K562 (cell line): ENCODE measurements at regions not wholly inside any gene's neighbourhood (a gene's known extent, or its start where the extent isn't known, plus 50 kb on each side); places are given as distances from the start of the nearest gene placed in this dataset.
A peak's percentile ranks its signal among the peaks of the same experiment; 100 is the strongest.

ENCODE experiments used
- ATAC-seq: fragments of 200-7000 bp; cut with Tn5 transposase; 3 replicates; pipeline ENCODE4 v1.9.1; 2020; ENCODE audit warnings: moderate library complexity
- BruUV-seq: library from RNA; stranded (reverse); fragments of 400-500 nt; replicated peaks from 2 replicates; lab custom pipeline; 2021; lab: Mats Ljungman, UMichigan
- CTCF ChIA-PET: fragments of 300-600 bp; formaldehyde crosslinking; extraction: SDS; loops from one replicate; lab custom pipeline; 2021; ENCODE audit warnings: low intra/inter-chr PET ratio; lab: Yijun Ruan, JAX
- POLR2A ChIA-PET: fragments of 300-600, 350-650 bp; sonication (Branson Sonifier 250); formaldehyde crosslinking; extraction: SDS; loops from one replicate; lab custom pipeline; 2021; ENCODE audit warnings: antibody characterized with exemption, inconsistent platforms; lab: Yijun Ruan, JAX
- DNase-seq, 4 experiments: peaks; one replicate each; pipeline versions ENCODE4 v3.0.0 to v3.0.0-alpha.2; 2011 to 2018; ENCODE audit warnings: low spot score in 3 of 4, mixed read lengths in 3 of 4; ENCODE audit errors: extremely low read depth in 1 of 4
- FAIRE-seq: peaks from 2 replicates; lab custom pipeline; 2011; peaks lifted over from hg19 to GRCh38; lab: Jason Lieb, UNC
- H2AFZ ChIP-seq: 2 replicates; pipeline ENCODE4 v1.6.0; 2011; ENCODE audit warnings: low read depth, low read length, control low read depth, inconsistent platforms
- H3K27ac ChIP-seq: fragments of 200-600 bp; 3 replicates; pipeline ENCODE4 v1.8.0; 2011; ENCODE audit warnings: low read depth, mild to moderate bottlenecking, control low read depth, inconsistent platforms, low read length, moderate library complexity, mixed read lengths; ENCODE audit errors: extremely low read depth
- H3K27me3 ChIP-seq, 2 experiments: fragments of 300-600 bp in 1 of 2; 2 replicates in 1 of 2; 3 replicates in 1 of 2; pipeline versions ENCODE4 v1.6.0 to v1.8.0; 2011; ENCODE audit warnings: inconsistent platforms in 2 of 2, low read length in 2 of 2, mild to moderate bottlenecking in 1 of 2, mixed read lengths in 1 of 2, moderate library complexity in 1 of 2; ENCODE audit not compliant: control insufficient read depth in 2 of 2, insufficient read depth in 2 of 2
- H3K36me3 ChIP-seq: fragments of 300-600 bp; 3 replicates; pipeline ENCODE4 v1.8.0; 2011; ENCODE audit warnings: mild to moderate bottlenecking, low read length, inconsistent platforms; ENCODE audit not compliant: control insufficient read depth, insufficient read depth
- H3K4me1 ChIP-seq, 2 experiments: fragments of 200-600 bp in 1 of 2; replicated peaks in 1 of 2; 2 replicates in 1 of 2; 3 replicates in 1 of 2; pipeline versions ENCODE4 v1.5.1 to v1.8.0; 2011; ENCODE audit warnings: inconsistent platforms in 2 of 2, low read length in 2 of 2, mild to moderate bottlenecking in 1 of 2, mixed read lengths in 1 of 2, moderate library complexity in 1 of 2; ENCODE audit not compliant: control insufficient read depth in 2 of 2, insufficient read depth in 2 of 2
- H3K4me2 ChIP-seq: 2 replicates; pipeline ENCODE4 v1.6.1; 2011; ENCODE audit warnings: low read length, control low read depth, inconsistent platforms, mixed read lengths; ENCODE audit not compliant: insufficient read depth
- H3K4me3 ChIP-seq: fragments of 200-600 bp; sonication (generic), shearing (Covaris generic); 2 replicates; pipeline ENCODE4 v1.5.1; 2016; ENCODE audit warnings: control low read depth, inconsistent platforms
- H3K79me2 ChIP-seq: fragments of 200-600 bp; 3 replicates; pipeline ENCODE4 v1.8.0; 2011; ENCODE audit warnings: low read length, inconsistent platforms; ENCODE audit not compliant: control insufficient read depth, insufficient read depth
- H3K9ac ChIP-seq, 2 experiments: 2 replicates each; pipeline versions ENCODE4 v1.6.0 to v1.6.1; 2011; ENCODE audit warnings: low read depth in 2 of 2, low read length in 2 of 2, control low read depth in 1 of 2, inconsistent platforms in 1 of 2, mild to moderate bottlenecking in 1 of 2, mixed read lengths in 1 of 2; ENCODE audit not compliant: insufficient read depth in 1 of 2
- H3K9me1 ChIP-seq: one replicate; pipeline ENCODE4 v1.6.0; 2011; ENCODE audit warnings: inconsistent platforms, mild to moderate bottlenecking, low read length, moderate library complexity; ENCODE audit not compliant: control insufficient read depth, insufficient read depth
- H3K9me3 ChIP-seq: replicated peaks from 2 replicates; pipeline ENCODE4 v1.5.1; 2011; ENCODE audit warnings: low read depth, low read length, inconsistent platforms; ENCODE audit not compliant: control insufficient read depth, insufficient read depth
- H4K20me1 ChIP-seq: replicated peaks from 2 replicates; pipeline ENCODE4 v1.6.1; 2011; ENCODE audit warnings: low read length, inconsistent platforms, mixed read lengths; ENCODE audit not compliant: control insufficient read depth, insufficient read depth
- CBX3 ChIP-seq, 2 experiments: IDR thresholded peaks; 1 replicate in 1 of 2; 2 replicates in 1 of 2; pipeline ENCODE4 v1.6.1; 2012; ENCODE audit warnings: inconsistent platforms in 2 of 2, low read length in 2 of 2, borderline replicate concordance in 1 of 2, control low read depth in 1 of 2
- ETV6 ChIP-seq, 3 experiments: fragments of 150-350 bp in 1 of 3; sonication (generic) in 1 of 3; formaldehyde crosslinking in 1 of 3; IDR thresholded peaks; 2 replicates each; pipeline versions ENCODE4 v1.6.1 to v1.8.0; 2014 to 2022; ENCODE audit warnings: borderline replicate concordance in 2 of 3, low read depth in 2 of 3, antibody characterized with exemption in 1 of 3, low read length in 1 of 3, mild to moderate bottlenecking in 1 of 3, missing genetic modification reagents in 1 of 3
- PURB ChIP-seq: sonication (generic); formaldehyde crosslinking; IDR thresholded peaks from 2 replicates; pipeline ENCODE4 v1.9.0; 2021; ENCODE audit warnings: low read depth, mild to moderate bottlenecking, missing genetic modification reagents
- RFX1 ChIP-seq: fragments of 450-650 bp; IDR thresholded peaks from 2 replicates; pipeline ENCODE4 v1.6.1; 2016; ENCODE audit warnings: mild to moderate bottlenecking, moderate library complexity
- SMARCA4 ChIP-seq: fragments of 450-650 bp; IDR thresholded peaks from 2 replicates; pipeline ENCODE4 v1.6.1; 2016
- ZNF140 ChIP-seq: fragments of 250-450 bp; sonication (Bioruptor Pico); IDR thresholded peaks from 2 replicates; pipeline ENCODE4 v1.8.0; 2021; ENCODE audit warnings: moderate library complexity, mild to moderate bottlenecking, inconsistent platforms
- ZNF224 ChIP-seq: sonication (generic); formaldehyde crosslinking; IDR thresholded peaks from 2 replicates; pipeline ENCODE4 v1.8.0; 2022; ENCODE audit warnings: mild to moderate bottlenecking, missing genetic modification reagents
- ZNF561 ChIP-seq: fragments of 450-650 bp; formaldehyde crosslinking; conservative IDR thresholded peaks from 2 replicates; pipeline ENCODE4 v1.4.0; 2020; ENCODE audit warnings: mild to moderate bottlenecking, moderate library complexity
- WGBS: fragments of 100-300 bp; shearing (Covaris generic); methylation state at CpG from one replicate; pipeline ENCODE4 v1.1.6; 2016; ENCODE audit warnings: low coverage, mixed read lengths; ENCODE audit not compliant: insufficient coverage; ENCODE audit errors: missing lambda C conversion rate; 5-methylcytosine and 5-hydroxymethylcytosine counted together
- in situ Hi-C: fragments of 300-500 bp; cut with MboI; formaldehyde crosslinking; loops from 4 replicates; pipeline ENCODE4 v1.15.0; 2018; ENCODE audit warnings: inconsistent platforms, mixed read lengths
- intact Hi-C: fragments of 100-400 bp; cut with micrococcal nuclease; formaldehyde crosslinking; loops from 2 replicates; pipeline ENCODE4 v1.14.2; 2022

GRCh38 chr2:9694661-9695234 is 64.0 kb upstream of the YWHAQ start:
- in situ Hi-C loops (no loop called here), intact Hi-C loops (no loop called here)
- no peak for DNase-seq
- ATAC-seq: no peak
- Histone ChIP-seq H3K27ac (no peak overlapping the region; the same call in 1 of the 3 replicates), H3K27me3 (no peaks in the 10 kb centered on the region), H3K9me1 (no peaks in the 10 kb centered on the region), H3K36me3 (no peaks in the 10 kb centered on the region), H3K4me3 (no peak overlapping the region)
- ChIA-PET POLR2A (interaction anchor here (0.6 to 1.6 kb wide), 4 partner anchors 8 to 19 kb away, joined by 3 to 6 read pairs (median 3); no protein-coding TSS in a partner anchor), CTCF (no interaction called here)
- BruUV-seq: no TSS peak
- 68% methylated on average over 11 of the region's 17 CpGs for WGBS
- TF ChIP-seq ZNF561 (CRISPR knock-in tag): no peak
- TF ChIP-seq ZNF224: no peak
- no peak for TF ChIP-seq ZNF140 (CRISPR knock-in tag)
- no peak for TF ChIP-seq CBX3 (IDR thresholded peaks at IDR 0.05; ENCODE audit: borderline replicate concordance in 1 of 2, low read length in 2 of 2)
- TF ChIP-seq, all 486 proteins: peak for 0
- H3K4me2 ChIP-seq: peak overlapping the region; percentile 56
- peak overlapping the region; percentile 80 for H2AFZ ChIP-seq
- H4K20me1 ChIP-seq: no peaks in the 10 kb centered on the region
- H3K79me2 ChIP-seq: no peaks in the 10 kb centered on the region
- FAIRE-seq: no peak
- H3K9me3 ChIP-seq: no peaks in the 10 kb centered on the region
- H3K9ac ChIP-seq: peak overlapping the region; percentile 18 to 60; a peak in 2 of 4 replicates
- H3K4me1 ChIP-seq: peaks cover 26 to 27% of the 10 kb centered on the region in 2 experiments

- H3K36me3 ChIP-seq: no peaks in the 10 kb centered on the region
- H3K27me3 ChIP-seq: no peaks in the 10 kb centered on the region
- no peaks in the 10 kb centered on the region for H3K9me3 ChIP-seq
- H2AFZ ChIP-seq: peak overlapping the region; percentile 44; the same call in 1 of the 2 replicates
- H4K20me1 ChIP-seq: no peaks in the 10 kb centered on the region
- DNase-seq: no peak
- ChIA-PET POLR2A (interaction anchor here (1.1 kb wide), 1 partner anchor 9 kb away, joined by 3 read pairs; no protein-coding TSS in a partner anchor), CTCF (no interaction called here)
- ATAC-seq: no peak; the same call in 2 of the 3 replicates
- H3K4me2 ChIP-seq: no peak overlapping the region; the same call in 1 of the 2 replicates
- no peak overlapping the region for H3K27ac ChIP-seq
- WGBS: 56% methylated on average over 6 of the region's 6 CpGs
- H3K9ac ChIP-seq: no peak overlapping the region
- H3K79me2 ChIP-seq: no peaks in the 10 kb centered on the region
- no peaks in the 10 kb centered on the region for H3K9me1 ChIP-seq
- intact Hi-C loops (no loop called here), in situ Hi-C loops (no loop called here)
- BruUV-seq: no TSS peak
- peaks cover 26 to 31% of the 10 kb centered on the region in 2 experiments for H3K4me1 ChIP-seq
- TF ChIP-seq PURB (no peak), SMARCA4 (no peak), RFX1 (peak; percentile 74), ETV6 (IDR thresholded peaks at IDR 0.05; ENCODE audit: borderline replicate concordance in 1 of 2, low read depth in 2 of 2, low read length in 1 of 2) (no peak), ETV6 (CRISPR knock-in tag; IDR thresholded peaks at IDR 0.05; ENCODE audit: borderline replicate concordance) (no peak)
- peak; percentile 23 for FAIRE-seq
- H3K4me3 ChIP-seq: no peak overlapping the region
These were observed 65.1 kb upstream of the YWHAQ start for GRCh38 chr2:9695941-9696340.
